Activated CD4-positive, alpha-beta T cell treated with anti-CD3 and anti-CD28 coated beads, Interleukin-2, amount 50 U/mL, for 24 hours (primary cell): ENCODE measurements at regions not wholly inside any gene's neighbourhood (a gene's known extent, or its start where the extent isn't known, plus 50 kb on each side); places are given as distances from the start of the nearest gene placed in this dataset.
"Not testable (repeated sequence)": the region's sequence is repeated elsewhere in the genome, so short reads cannot be mapped to it uniquely, and the experiment has no call there.

Source experiments
- DNase-seq, 2 donors: peaks; one replicate each; pipeline ENCODE4 v3.0.0-alpha.2; 2020; ENCODE audit warnings: low read depth in 1 of 2, low spot score in 1 of 2

- no peak for DNase-seq
Measured at GRCh38 chr2:2649109-2650072, 318.3 kb upstream of the MYT1L start.

DNA sequence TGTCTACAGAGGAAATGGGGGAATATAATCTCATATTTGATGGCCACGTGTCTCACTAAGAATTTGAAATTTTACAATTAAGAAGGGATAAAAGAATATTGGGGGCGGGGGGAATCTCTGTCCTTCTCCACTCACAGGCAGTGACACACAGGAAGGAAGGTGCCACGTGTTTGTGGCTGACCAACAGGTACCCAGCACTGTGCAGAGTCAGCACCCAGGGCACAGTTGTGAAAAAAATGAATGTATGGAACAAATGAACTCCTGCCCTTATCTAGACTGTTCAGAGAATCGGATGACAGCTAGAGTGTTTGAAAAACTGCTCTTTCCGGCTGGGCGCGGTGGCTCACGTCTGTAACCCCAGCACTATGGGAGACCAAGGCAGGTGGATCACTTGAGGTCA is 317.0 kb upstream of the MYT1L start:
- no peak for DNase-seq

DNA sequence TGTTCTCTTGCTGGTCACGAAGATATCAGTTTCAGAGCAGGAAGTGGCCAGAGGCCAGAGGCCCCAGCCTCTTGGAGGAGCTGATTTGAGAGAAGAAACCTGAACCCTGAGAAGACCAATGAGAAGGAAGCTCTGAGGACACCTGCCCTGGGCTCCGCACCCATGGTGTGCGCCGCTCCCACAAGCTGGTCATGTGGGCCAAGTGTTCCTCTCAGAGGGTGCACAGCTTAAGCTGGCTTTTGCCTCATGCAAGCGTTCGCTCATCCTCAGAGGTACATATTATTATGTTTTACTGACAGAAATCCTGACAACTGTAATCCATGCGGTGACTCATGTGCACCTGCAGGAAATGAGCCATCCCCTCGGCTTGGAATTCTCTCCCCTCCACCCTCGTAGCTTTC is 316.1 kb upstream of the MYT1L start:
- DNase-seq, result no peak

- peak in 1 of 2 donors; percentile 33 for DNase-seq
Measured at GRCh38 chr2:2646433-2647051, 315.5 kb upstream of the MYT1L start.

GRCh38 chr2:2645162-2645855 is 314.2 kb upstream of the MYT1L start:
- no peak for DNase-seq

DNA sequence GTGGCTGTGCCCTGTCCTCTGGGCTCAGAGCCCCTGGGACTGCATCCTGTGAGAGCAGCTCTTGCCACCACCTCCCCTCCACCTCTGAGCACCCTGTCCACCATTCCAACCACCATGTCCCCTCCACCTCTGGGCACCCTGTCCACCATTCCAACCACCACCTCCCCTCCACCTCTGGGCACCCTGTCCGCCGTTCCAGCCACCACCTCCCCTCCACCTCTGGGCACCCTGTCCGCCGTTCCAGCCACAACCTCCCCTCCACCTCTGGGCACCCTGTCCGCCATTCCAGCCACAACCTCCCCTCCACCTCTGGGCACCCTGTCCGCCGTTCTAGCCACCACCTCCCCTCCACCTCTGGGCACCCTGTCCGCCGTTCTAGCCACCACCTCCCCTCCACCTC is 313.7 kb upstream of the MYT1L start:
- DNase-seq, result not testable (repeated sequence)

DNA sequence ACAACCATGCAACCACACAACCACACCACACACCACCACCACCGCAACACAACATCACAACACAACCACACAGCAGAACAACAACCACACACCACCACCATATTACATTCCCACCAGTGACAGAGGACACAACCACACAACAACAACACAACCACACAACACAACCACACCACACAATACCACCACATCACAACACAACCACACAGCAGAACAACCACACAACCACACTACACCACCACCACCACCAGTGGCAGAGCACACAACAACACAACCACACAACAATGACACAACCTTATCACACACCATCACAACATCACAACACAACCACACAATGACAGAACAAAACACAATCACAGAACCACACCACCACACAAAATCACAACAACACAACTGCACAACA is 313.0 kb upstream of the MYT1L start:
- no peak for DNase-seq

GRCh38 chr2:2642906-2643890 is 312.1 kb upstream of the MYT1L start:
- no peak for DNase-seq

- DNase-seq, result no peak
Measured at GRCh38 chr2:2641541-2642410, 310.7 kb upstream of the MYT1L start.

DNA sequence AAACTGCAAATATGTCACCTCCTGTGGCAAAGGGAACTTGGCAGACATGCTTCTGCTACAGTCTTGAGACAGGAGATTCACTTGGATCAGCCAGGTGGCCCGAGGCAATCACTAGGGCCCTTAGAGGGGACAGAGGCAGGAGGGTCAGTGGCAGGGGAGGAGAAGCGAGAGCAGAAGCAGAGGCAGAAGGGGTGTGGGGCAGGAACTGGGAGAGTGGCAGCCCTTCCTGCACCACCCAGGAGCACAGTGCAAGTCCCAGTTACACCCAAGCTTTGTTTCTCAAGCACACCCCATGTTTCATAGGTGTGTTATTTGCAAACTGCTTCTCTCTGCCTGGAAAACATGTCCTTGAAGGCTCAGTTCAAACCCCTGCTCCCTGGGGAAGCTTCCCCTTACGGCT is 309.7 kb upstream of the MYT1L start:
- no peak for DNase-seq

- no peak for DNase-seq
Measured at GRCh38 chr2:2640371-2640770, 309.3 kb upstream of the MYT1L start.

DNA sequence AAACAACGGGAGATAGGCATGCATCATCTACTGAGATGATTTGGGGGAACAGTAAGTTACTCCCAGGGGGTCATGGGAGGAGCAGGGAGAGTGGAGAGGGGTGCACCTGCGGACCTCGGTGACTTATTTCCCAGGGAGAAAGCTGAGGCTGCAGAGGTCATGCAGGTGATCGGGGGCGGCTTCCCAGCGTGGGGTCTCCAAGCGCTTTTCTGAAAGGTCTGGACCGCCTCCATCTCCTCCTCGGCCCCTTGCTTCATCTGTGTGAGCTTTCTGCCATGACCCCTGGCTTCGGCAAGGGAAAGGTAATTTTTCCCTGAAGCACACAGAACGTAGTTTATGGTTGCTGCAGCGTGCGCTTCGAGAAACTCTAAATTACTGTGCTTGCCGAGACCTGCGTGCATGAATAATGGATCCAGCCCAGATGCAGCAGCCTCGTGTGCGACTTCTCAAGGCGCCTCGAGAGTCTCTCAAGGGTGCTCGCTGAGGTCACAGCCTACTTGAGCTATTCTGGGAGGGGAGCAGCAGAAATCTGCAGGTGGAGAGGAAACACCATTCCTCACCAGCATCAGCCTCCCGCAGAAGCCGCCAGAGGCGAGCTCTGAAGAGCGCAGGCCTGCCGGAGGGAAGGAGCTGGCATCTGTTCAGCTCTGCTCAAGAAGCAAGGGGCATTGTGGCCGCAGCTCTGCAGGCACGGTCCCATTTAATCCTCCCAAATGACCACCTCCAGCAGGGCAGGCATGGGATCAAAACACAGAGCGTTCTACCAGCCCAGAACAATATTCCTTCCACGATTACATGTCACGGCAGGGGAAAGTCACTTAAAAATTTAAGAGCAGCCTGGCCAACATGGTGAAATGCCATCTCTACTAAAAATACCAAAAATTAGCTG is 308.4 kb upstream of the MYT1L start:
- DNase-seq, result no peak

GRCh38 chr2:2638547-2639220 is 307.6 kb upstream of the MYT1L start:
- DNase-seq, result no peak

- no peak for DNase-seq
Measured at GRCh38 chr2:2636813-2637212, 305.7 kb upstream of the MYT1L start.

DNA sequence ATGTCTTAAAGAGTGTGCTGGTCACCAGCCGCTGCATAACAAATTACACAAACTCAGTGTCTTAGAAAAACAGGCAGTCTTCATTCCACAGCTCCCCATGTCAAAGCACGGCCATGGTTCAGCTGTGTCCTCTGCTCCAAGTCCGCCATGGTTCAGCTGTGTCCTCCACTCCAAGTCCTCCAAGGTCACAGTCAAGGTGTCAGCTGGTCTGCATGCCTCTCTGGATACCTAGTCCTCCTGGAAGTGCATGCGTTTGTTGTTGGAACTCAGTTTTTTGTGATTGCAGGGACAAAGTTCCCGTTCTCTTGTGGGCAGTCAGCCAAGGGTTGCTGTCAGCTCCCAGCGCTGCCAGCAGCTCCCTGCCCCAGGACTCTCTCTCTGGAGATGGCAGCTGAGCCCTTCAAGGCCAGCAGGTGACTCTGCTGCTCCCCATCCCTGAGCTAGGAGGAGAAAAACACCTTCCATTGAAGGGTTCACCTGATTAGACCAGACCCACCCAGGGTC is 304.0 kb upstream of the MYT1L start:
- no peak for DNase-seq

DNA sequence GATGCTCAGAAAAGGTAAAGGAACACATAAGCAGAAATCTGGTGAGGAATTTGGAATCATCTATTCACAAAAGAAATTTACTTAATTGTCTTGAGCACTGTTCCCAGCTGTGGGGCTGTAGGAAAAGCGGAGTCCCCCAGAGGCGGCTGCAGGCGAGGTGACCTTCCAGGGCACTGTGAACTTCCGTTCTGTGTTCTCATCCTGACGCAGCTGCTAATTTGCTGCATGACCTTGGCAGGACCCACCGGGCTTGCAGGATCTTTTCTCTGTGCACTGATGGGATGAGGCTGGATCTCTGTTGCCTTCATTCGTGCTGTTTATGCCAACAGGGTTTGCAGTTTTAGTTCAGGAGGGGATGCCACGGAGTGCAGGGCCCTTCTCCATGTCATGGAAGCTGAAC is 301.9 kb upstream of the MYT1L start:
- DNase-seq, result no peak

DNA sequence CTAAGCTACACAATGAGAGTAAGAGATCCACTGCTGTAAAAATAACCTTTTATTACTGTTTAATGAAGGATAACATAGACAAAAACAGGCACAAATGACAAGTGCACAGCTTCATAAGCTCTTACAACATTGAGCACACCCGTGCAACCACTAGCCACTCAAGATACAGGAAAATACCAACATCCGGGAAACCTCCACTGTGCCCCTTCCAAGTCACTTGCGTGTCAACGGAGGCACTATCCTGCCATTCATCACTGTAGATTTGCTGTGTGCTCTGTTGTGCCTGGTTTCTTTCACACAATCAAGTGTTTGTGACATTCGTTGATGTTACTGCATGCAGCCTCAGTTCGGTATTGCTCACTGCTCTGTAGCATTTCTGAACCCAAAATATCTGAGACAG is 292.9 kb upstream of the MYT1L start:
- DNase-seq, result no peak

- DNase-seq, result no peak
Measured at GRCh38 chr2:2621855-2622254, 290.8 kb upstream of the MYT1L start.
